NCI-H1436 treated with DMSO at 0.1 percent for 48 hours (cell line): ENCODE measurements at regions not wholly inside any gene's neighbourhood (a gene's known extent, or its start where the extent isn't known, plus 50 kb on each side); places are given as distances from the start of the nearest gene placed in this dataset.
"Not testable (repeated sequence)": the region's sequence is repeated elsewhere in the genome, so short reads cannot be mapped to it uniquely, and the experiment has no call there.

ENCODE experiments used
- DNase-seq: peaks from one replicate; lab custom pipeline; 2025; lab: John Stamatoyannopoulos, UW

DNA sequence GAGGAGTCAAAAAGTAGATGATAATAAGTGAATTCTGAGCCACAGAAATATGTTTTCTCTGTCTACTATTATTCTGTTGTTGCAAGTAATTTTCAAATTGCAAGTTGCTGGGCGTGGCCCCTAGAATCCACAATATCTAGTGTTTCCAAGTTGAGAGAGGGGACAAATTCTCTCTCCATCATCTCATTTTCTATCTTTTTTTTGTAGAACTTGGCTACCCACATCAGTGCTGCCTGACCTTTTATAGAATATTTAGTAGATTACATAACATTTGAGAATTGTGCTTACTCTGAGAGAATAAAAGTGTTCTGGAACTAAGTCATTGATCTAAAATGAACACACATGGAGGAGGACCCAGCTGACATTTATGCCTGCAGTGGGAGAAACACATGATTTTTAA lies 110.9 kb upstream of the CSNK1A1L start:
- no peak for DNase-seq

DNA sequence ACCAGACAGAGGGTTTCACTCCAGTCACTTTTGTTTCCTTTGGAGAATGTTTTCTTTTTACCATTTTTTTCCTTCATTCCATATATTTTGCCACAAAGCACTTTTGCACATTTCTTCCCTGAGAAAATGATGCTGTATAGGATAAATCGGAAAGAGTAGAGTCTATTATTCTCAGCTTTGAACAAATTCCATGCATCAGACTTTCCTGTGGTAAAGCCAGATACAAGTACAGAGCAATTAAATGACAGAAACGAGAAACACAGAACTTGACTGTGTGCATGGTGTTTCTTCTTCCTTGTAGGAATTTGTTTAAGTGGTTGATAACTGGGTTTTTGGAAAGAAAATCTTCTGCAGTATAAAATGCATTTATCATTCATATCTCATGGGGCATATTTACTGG lies 107.4 kb upstream of the CSNK1A1L start:
- no peak for DNase-seq

GRCh38 chr13:37211487-37211886 lies 106.0 kb upstream of the CSNK1A1L start:
- no peak for DNase-seq

GRCh38 chr13:37209621-37210580 lies 104.4 kb upstream of the CSNK1A1L start:
- DNase-seq = no peak

- no peak for DNase-seq
Measured at GRCh38 chr13:37207691-37208451, 102.4 kb upstream of the CSNK1A1L start.

DNA sequence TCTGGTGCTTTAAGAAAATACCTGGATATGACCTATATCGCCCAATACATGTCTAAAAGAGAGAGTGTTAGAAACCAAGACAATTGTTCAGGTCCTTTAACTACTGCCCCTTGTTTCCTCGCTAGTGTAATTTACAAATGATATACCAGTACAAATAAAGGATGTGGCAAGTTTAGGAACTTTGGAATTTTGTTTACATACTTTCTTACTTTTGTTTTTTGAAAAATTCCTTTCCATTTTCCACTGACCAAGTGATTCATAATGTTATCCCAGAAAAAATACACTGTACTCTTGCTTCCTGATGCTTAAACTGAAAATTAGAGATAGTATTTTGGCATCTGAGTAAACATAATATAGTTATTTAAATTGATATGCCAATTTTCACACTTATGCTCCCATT lies 96.8 kb upstream of the CSNK1A1L start:
- DNase-seq = no peak

- DNase-seq = no peak
Measured at GRCh38 chr13:37201081-37201480, 95.6 kb upstream of the CSNK1A1L start.

- DNase-seq = no peak
Measured at GRCh38 chr13:37198629-37199028, 93.2 kb upstream of the CSNK1A1L start.

DNA sequence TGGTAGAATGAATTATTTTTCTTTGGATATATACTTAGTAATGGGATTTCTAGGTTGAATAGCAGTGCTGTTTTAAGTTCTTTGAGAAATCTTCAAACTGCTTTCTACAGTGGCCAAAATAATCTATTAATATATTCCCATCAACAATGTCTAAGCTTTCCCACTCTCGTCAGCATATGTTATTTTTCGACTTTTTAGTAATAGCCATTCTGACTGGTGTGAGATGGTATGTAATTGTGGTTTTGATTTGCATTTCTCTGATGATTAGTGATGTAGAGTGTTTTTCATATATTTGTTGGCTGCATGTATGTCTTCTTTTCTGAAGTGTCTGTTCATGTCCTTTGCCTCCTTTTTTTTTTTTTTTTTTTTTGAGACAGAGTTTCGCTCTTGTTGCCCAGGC lies 90.2 kb upstream of the CSNK1A1L start:
- no peak for DNase-seq

- DNase-seq = no peak
Measured at GRCh38 chr13:37194428-37194861, 89.0 kb upstream of the CSNK1A1L start.

GRCh38 chr13:37192956-37193355 lies 87.5 kb upstream of the CSNK1A1L start:
- no peak for DNase-seq

GRCh38 chr13:37187621-37188020 lies 82.2 kb upstream of the CSNK1A1L start:
- DNase-seq = no peak

DNA sequence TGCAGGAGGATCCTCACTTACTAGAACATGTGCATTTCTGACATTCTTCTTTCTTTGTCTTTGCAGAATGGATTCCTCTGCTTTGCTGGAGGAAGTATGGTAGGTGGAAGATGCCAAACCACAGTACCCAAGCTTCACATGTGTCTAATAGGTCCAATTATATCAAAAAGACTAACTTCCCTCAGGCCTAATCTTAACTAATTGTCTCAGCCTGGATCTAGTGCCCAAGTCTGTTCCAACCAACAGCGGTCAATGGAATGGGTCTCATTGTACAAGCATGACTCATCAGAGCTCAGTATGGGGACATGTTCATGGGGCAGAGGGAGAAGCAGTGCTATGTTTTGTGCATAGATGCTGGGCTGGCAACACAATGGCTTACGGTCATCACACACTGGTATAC lies 81.6 kb upstream of the CSNK1A1L start:
- DNase-seq = no peak

DNA sequence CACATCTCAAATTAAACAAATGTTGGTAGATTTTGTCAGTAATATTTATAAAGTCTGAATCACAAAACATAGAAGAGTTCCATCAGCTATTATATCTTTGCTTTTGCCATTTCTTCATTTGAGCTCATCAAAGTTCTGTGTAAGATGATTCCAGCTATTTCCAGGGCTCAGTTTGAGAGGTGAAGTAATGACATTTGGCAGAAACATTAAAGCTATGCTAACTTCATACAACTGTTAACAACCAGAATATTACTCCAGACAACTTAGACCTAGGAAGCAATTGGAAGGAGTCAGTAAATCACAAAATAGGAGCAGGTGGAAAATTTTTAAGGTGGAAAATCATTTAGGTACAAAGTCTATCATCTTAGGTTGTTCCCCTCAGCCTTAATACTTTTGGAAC lies 76.2 kb upstream of the CSNK1A1L start:
- no peak for DNase-seq

- no peak for DNase-seq
Measured at GRCh38 chr13:37179645-37180044, 74.2 kb upstream of the CSNK1A1L start.

GRCh38 chr13:37177125-37177524 lies 71.7 kb upstream of the CSNK1A1L start:
- DNase-seq = no peak

DNA sequence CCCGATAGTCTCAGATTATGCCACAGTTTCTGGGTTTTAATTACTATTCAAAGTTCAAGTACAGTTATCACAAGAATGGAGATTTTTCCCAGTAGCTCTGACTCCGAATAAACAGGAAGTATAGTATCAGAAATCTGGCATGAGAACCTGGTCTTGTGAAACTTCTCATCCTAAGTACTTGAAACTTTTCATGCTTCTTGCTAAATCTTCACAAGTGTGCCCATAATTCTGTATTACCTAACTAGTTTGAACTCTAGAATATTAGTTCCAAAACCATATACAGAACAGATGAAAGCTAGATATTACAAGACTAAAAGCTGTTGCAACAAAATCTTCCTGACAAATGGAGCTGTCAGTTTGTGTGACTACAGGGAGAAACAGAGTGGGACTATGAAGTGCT lies 70.5 kb upstream of the CSNK1A1L start:
- no peak for DNase-seq

DNA sequence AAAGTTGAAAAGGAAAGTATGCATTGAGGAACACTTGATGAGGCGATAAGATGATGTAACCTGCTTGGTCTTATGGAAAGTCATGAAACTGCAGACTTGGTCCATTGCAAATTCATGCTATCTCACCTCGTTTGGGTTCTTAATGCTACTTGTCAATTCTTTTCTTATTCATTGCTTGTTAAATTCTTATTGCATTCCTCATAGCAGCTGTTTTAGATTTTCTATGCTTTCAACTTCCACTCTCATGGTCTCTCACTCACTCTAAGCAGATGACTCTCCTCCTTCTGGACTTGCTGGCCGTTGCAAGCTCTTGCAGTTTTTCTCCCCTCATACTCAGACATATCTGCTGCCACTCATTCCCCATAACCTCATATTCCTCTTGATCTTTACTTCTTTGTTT lies 67.8 kb upstream of the CSNK1A1L start:
- no peak for DNase-seq

DNA sequence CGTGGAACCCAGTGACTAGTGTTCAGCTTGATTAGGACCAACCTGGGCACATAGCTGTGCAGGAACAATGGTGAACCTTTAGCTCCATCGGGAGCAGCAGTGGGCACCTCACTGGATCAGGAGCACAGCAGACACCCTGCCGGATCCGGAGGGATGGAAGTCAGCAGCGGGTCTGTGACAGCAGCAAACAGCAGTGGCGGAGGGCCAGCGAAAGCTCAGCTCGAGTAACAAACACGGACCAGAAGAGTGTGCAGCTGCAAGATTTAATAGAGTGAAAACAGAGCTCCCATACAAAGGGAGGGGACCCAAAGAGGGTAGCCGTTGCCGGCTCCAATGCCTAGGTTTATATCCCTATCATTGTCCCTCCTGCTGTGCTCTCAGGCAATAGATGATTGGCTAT lies 66.8 kb upstream of the CSNK1A1L start:
- DNase-seq = not testable (repeated sequence)

DNA sequence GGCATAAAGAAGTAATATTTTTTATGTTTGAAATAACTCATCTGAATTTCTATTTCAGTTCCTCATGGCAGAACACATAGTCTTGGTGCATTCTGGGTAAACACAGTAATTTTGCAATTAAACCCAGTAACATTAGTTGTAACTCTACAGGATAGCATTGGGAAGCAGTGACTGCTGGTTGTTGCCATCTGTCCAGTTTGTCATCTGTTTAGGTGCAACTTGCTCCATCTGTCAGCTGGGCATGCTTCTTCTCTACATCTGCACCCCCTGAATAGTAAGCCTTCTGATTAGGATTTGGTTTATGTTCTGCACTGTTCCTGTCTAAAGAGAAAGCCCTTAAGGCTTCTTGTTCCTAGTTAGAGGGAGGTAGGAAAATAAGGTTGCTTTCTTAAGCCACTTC lies 63.5 kb upstream of the CSNK1A1L start:
- DNase-seq = no peak

DNA sequence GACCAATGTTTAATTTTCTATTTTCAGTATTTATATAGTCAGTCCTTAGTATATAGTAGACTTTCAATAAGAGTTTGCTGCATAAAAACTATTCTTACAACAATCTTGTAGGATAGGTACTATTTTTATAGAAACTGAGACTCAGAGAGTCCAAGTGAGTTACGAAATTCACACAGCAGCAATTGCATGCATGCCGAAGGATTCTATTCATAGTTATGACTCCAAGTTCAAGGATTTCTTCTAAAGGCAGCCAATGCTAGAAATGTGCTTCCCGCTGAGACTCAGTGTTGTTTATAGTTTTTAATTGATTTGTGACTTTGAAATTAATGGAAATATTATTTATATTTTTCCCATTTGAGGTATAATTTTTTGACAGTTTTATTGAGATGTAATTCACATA lies 62.7 kb upstream of the CSNK1A1L start:
- DNase-seq = no peak

DNA sequence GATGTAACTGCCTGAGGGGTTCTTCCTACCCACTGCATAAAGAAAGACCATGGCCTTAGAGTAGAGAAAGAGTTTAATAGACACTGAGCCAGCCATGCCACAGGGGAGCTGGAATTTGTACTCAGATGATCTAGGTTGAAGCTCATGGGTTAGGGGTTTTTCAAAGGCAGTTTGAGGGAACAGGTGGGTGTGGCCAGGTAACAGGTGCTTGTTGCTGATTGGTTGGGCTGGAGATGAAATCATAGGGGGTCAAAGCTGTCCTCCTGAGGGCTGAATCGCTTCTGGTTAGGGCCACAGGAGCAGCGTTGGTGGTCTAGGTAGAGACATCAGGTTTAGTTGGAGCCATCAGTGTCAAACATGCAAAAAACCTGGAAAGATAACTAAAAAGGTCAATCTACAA lies 59.2 kb upstream of the CSNK1A1L start:
- no peak for DNase-seq

- DNase-seq = no peak
Measured at GRCh38 chr13:37163641-37164265, 58.3 kb upstream of the CSNK1A1L start.
